OCI-LY1 (cell line): ENCODE measurements at regions not wholly inside any gene's neighbourhood (a gene's known extent, or its start where the extent isn't known, plus 50 kb on each side); places are given as distances from the start of the nearest gene placed in this dataset.

ENCODE experiments used
- H2AFZ ChIP-seq: fragments of 200-600 bp; sonication (generic), shearing (Covaris generic); 2 replicates; pipeline ENCODE4 v1.6.0; 2014; ENCODE audit warnings: antibody characterized with exemption, mild to moderate bottlenecking, low read length
- H3F3A ChIP-seq: fragments of 200-600 bp; sonication (generic), shearing (Covaris generic); 2 replicates; pipeline ENCODE4 v1.6.0; 2014; ENCODE audit warnings: mild to moderate bottlenecking, antibody characterized with exemption, low read length, moderate library complexity; ENCODE audit not compliant: insufficient read depth
- H3K27ac ChIP-seq: fragments of 200-600 bp; sonication (generic); 2 replicates; pipeline ENCODE4 v1.5.1; 2014; ENCODE audit warnings: low read length, mixed run types, mild to moderate bottlenecking, low read depth; ENCODE audit not compliant: poor library complexity, severe bottlenecking
- H3K27me3 ChIP-seq: fragments of 200-600 bp; sonication (generic); 2 replicates; pipeline ENCODE4 v1.6.0; 2014; ENCODE audit warnings: antibody characterized with exemption, mild to moderate bottlenecking, low read length, moderate library complexity; ENCODE audit not compliant: insufficient read depth
- H3K36me3 ChIP-seq: fragments of 200-600 bp; sonication (generic); 2 replicates; pipeline ENCODE4 v1.6.1; 2014; ENCODE audit warnings: mild to moderate bottlenecking, antibody characterized with exemption, low read length, moderate library complexity, mixed read lengths; ENCODE audit not compliant: insufficient read depth
- H3K4me1 ChIP-seq: fragments of 200-600 bp; sonication (generic); 2 replicates; pipeline ENCODE4 v1.5.1; 2014; ENCODE audit warnings: mild to moderate bottlenecking, low read length, moderate library complexity; ENCODE audit not compliant: insufficient read depth, severe bottlenecking
- H3K4me2 ChIP-seq: fragments of 200-600 bp; sonication (generic), shearing (Covaris generic); 2 replicates; pipeline ENCODE4 v1.6.1; 2014; ENCODE audit warnings: low read length
- H3K4me3 ChIP-seq: fragments of 200-600 bp; sonication (generic); 2 replicates; pipeline ENCODE4 v1.5.1; 2014; ENCODE audit warnings: low read length, low read depth, mild to moderate bottlenecking, mixed read lengths; ENCODE audit not compliant: poor library complexity, severe bottlenecking
- H3K79me2 ChIP-seq: fragments of 200-600 bp; shearing (Covaris generic); 2 replicates; pipeline ENCODE4 v1.6.1; 2016; ENCODE audit warnings: mixed run types, low read length, mixed read lengths; ENCODE audit not compliant: insufficient read depth
- H3K9ac ChIP-seq: fragments of 200-600 bp; sonication (generic), shearing (Covaris generic); 2 replicates; pipeline ENCODE4 v1.6.1; 2014; ENCODE audit warnings: mild to moderate bottlenecking, low read length, mixed read lengths
- H3K9me2 ChIP-seq: fragments of 200-600 bp; sonication (generic), shearing (Covaris generic); 2 replicates; pipeline ENCODE4 v1.6.1; 2014; ENCODE audit warnings: low read depth, mild to moderate bottlenecking, low read length, mixed read lengths
- H3K9me3 ChIP-seq: fragments of 200-600 bp; shearing (Covaris generic); 2 replicates; pipeline ENCODE4 v1.6.1; 2014; ENCODE audit warnings: low read length, mixed read lengths
- H4K20me1 ChIP-seq: fragments of 200-600 bp; sonication (generic), shearing (Covaris generic); 2 replicates; pipeline ENCODE4 v1.6.0; 2016; ENCODE audit warnings: mild to moderate bottlenecking, low read length; ENCODE audit not compliant: insufficient read depth
- CTCF ChIP-seq: fragments of 200-600 bp; sonication (generic), shearing (Covaris generic); IDR thresholded peaks from 2 replicates; pipeline ENCODE4 v1.5.1; 2017; ENCODE audit warnings: mild to moderate bottlenecking, antibody characterized with exemption, low read length, moderate library complexity, mixed read lengths
- EZH2 ChIP-seq: fragments of 200-600 bp; sonication (generic), shearing (Covaris generic); IDR thresholded peaks from 2 replicates; pipeline ENCODE4 v1.8.0; 2017; ENCODE audit warnings: borderline replicate concordance, mixed run types, mild to moderate bottlenecking, antibody characterized with exemption, low read length, moderate library complexity, mixed read lengths

- no peaks in the 10 kb centered on the region for H3K36me3 ChIP-seq
- H3K27ac ChIP-seq: no peak overlapping the region
- H3K27me3 ChIP-seq: no peaks in the 10 kb centered on the region
- H3K79me2 ChIP-seq: no peaks in the 10 kb centered on the region
- H3K9me2 ChIP-seq: no peaks in the 10 kb centered on the region
- H3K9ac ChIP-seq: no peak overlapping the region
- H3K4me2 ChIP-seq: no peak overlapping the region
- no peak for TF ChIP-seq EZH2
- no peak overlapping the region for H2AFZ ChIP-seq
- H3K4me3 ChIP-seq: no peak overlapping the region
- H3K9me3 ChIP-seq: no peaks in the 10 kb centered on the region
- no peaks in the 10 kb centered on the region for H3F3A ChIP-seq
- no peaks in the 10 kb centered on the region for H3K4me1 ChIP-seq
- no peaks in the 10 kb centered on the region for H4K20me1 ChIP-seq
Observed at GRCh38 chr16:17017442-17017841, 453.3 kb downstream of the XYLT1 start.

GRCh38 chr16:17018585-17018939, 452.2 kb downstream of the XYLT1 start:
- no peaks in the 10 kb centered on the region for H3K27me3 ChIP-seq
- no peaks in the 10 kb centered on the region for H3K4me1 ChIP-seq
- H3F3A ChIP-seq: no peaks in the 10 kb centered on the region
- no peaks in the 10 kb centered on the region for H3K79me2 ChIP-seq
- H3K27ac ChIP-seq: no peak overlapping the region
- H3K36me3 ChIP-seq: no peaks in the 10 kb centered on the region
- H3K9ac ChIP-seq: no peak overlapping the region
- no peaks in the 10 kb centered on the region for H3K9me3 ChIP-seq
- no peak overlapping the region for H3K4me3 ChIP-seq
- no peak overlapping the region for H2AFZ ChIP-seq
- H3K4me2 ChIP-seq: no peak overlapping the region
- no peak for TF ChIP-seq EZH2
- no peaks in the 10 kb centered on the region for H3K9me2 ChIP-seq
- H4K20me1 ChIP-seq: no peaks in the 10 kb centered on the region

GRCh38 chr16:17019366-17019765, 451.4 kb downstream of the XYLT1 start:
- TF ChIP-seq CTCF: no peak
- TF ChIP-seq EZH2: no peak
- H3K4me2 ChIP-seq: no peak overlapping the region
- no peak overlapping the region for H3K9ac ChIP-seq
- H4K20me1 ChIP-seq: no peaks in the 10 kb centered on the region
- H3K27ac ChIP-seq: no peak overlapping the region
- no peak overlapping the region for H2AFZ ChIP-seq
- H3K79me2 ChIP-seq: no peaks in the 10 kb centered on the region
- no peaks in the 10 kb centered on the region for H3K9me2 ChIP-seq
- no peaks in the 10 kb centered on the region for H3K27me3 ChIP-seq
- no peaks in the 10 kb centered on the region for H3K36me3 ChIP-seq
- H3K4me3 ChIP-seq: no peak overlapping the region
- H3K9me3 ChIP-seq: no peaks in the 10 kb centered on the region
- H3F3A ChIP-seq: no peaks in the 10 kb centered on the region
- H3K4me1 ChIP-seq: no peaks in the 10 kb centered on the region

GRCh38 chr16:17023606-17024005, 447.2 kb downstream of the XYLT1 start:
- Histone ChIP-seq H2AFZ (no peak overlapping the region), H3K4me1 (no peaks in the 10 kb centered on the region), H3K27me3 (no peaks in the 10 kb centered on the region; the same call in 1 of the 2 replicates), H3K9me3 (no peaks in the 10 kb centered on the region), H3K4me2 (no peak overlapping the region), H3K79me2 (no peaks in the 10 kb centered on the region), H3K36me3 (no peaks in the 10 kb centered on the region), H3F3A (no peaks in the 10 kb centered on the region), H4K20me1 (no peaks in the 10 kb centered on the region), H3K4me3 (no peak overlapping the region), H3K27ac (no peak overlapping the region), H3K9ac (no peak overlapping the region), H3K9me2 (no peaks in the 10 kb centered on the region)
- TF ChIP-seq CTCF: no peak
- TF ChIP-seq EZH2: no peak
